Trophoblast cell (in vitro differentiated cells and primary cell): ENCODE measurements at regions not wholly inside any gene's neighbourhood (a gene's known extent, or its start where the extent isn't known, plus 50 kb on each side); places are given as distances from the start of the nearest gene placed in this dataset.

ENCODE experiments used
- DNase-seq, 2 donors: peaks; one replicate each; pipeline ENCODE4 v3.0.0-alpha.2; 2016
- H2AFZ ChIP-seq: 2 replicates; pipeline ENCODE4 v1.6.1; 2013; ENCODE audit warnings: low read length, moderate library complexity, mild to moderate bottlenecking; ENCODE audit not compliant: insufficient read depth, poor library complexity
- H2AK5ac ChIP-seq: 2 replicates; pipeline ENCODE4 v1.6.1; 2013; ENCODE audit warnings: mild to moderate bottlenecking, low read length
- H2BK120ac ChIP-seq: 2 replicates; pipeline ENCODE4 v1.6.1; 2013; ENCODE audit warnings: low read length, mild to moderate bottlenecking, moderate library complexity; ENCODE audit not compliant: insufficient read depth, poor library complexity
- H2BK12ac ChIP-seq: 2 replicates; pipeline ENCODE4 v1.6.1; 2013; ENCODE audit warnings: mild to moderate bottlenecking, low read length, moderate library complexity
- H2BK5ac ChIP-seq: 2 replicates; pipeline ENCODE4 v1.6.1; 2013; ENCODE audit warnings: low read length, low read depth, moderate library complexity, mild to moderate bottlenecking; ENCODE audit not compliant: poor library complexity
- H3K14ac ChIP-seq: 2 replicates; pipeline ENCODE4 v1.6.1; 2013; ENCODE audit warnings: mild to moderate bottlenecking, low read length
- H3K18ac ChIP-seq: 2 replicates; pipeline ENCODE4 v1.6.1; 2013; ENCODE audit warnings: mild to moderate bottlenecking, low read length
- H3K23ac ChIP-seq: 2 replicates; pipeline ENCODE4 v1.6.1; 2013; ENCODE audit warnings: low read length
- H3K27ac ChIP-seq: 2 replicates; pipeline ENCODE4 v1.5.1; 2013; ENCODE audit warnings: low read depth, mild to moderate bottlenecking, inconsistent platforms, low read length, moderate library complexity
- H3K27me3 ChIP-seq: 2 replicates; pipeline ENCODE4 v1.6.1; 2013; ENCODE audit warnings: inconsistent platforms, mild to moderate bottlenecking, low read length, moderate library complexity; ENCODE audit not compliant: insufficient read depth
- H3K36me3 ChIP-seq, 2 experiments: 1 replicate in 1 of 2; 2 replicates in 1 of 2; pipeline ENCODE4 v1.6.1; 2013; ENCODE audit warnings: low read length in 2 of 2, mild to moderate bottlenecking in 2 of 2, moderate library complexity in 1 of 2; ENCODE audit not compliant: insufficient read depth in 2 of 2, control insufficient read depth in 1 of 2
- H3K4ac ChIP-seq: 2 replicates; pipeline ENCODE4 v1.6.1; 2013; ENCODE audit warnings: low read depth, mild to moderate bottlenecking, low read length, moderate library complexity
- H3K4me1 ChIP-seq, 2 experiments: 1 replicate in 1 of 2; 2 replicates in 1 of 2; pipeline ENCODE4 v1.6.1; 2013; ENCODE audit warnings: low read length in 2 of 2, mild to moderate bottlenecking in 2 of 2, moderate library complexity in 1 of 2; ENCODE audit not compliant: insufficient read depth in 2 of 2, control insufficient read depth in 1 of 2
- H3K4me2 ChIP-seq: 2 replicates; pipeline ENCODE4 v1.6.1; 2013; ENCODE audit warnings: inconsistent platforms, mild to moderate bottlenecking, low read length, moderate library complexity
- H3K4me3 ChIP-seq: 2 replicates; pipeline ENCODE4 v1.5.1; 2013; ENCODE audit warnings: mild to moderate bottlenecking, low read depth, low read length, inconsistent platforms
- H3K79me1 ChIP-seq: one replicate; pipeline ENCODE4 v1.6.1; 2013; ENCODE audit warnings: low read length
- H3K79me2 ChIP-seq: 2 replicates; pipeline ENCODE4 v1.6.1; 2013; ENCODE audit warnings: low read length, mild to moderate bottlenecking; ENCODE audit not compliant: control insufficient read depth, insufficient read depth, poor library complexity
- H3K9ac ChIP-seq: 2 replicates; pipeline ENCODE4 v1.6.1; 2013; ENCODE audit warnings: mild to moderate bottlenecking, low read length
- H3K9me3 ChIP-seq: 2 replicates; pipeline ENCODE4 v1.6.1; 2013; ENCODE audit warnings: low read depth, mild to moderate bottlenecking, control low read depth, inconsistent platforms, low read length; ENCODE audit not compliant: insufficient read depth
- H4K12ac ChIP-seq: 2 replicates; pipeline ENCODE4 v1.6.1; 2013; ENCODE audit warnings: low read depth, mild to moderate bottlenecking, low read length, moderate library complexity
- H4K8ac ChIP-seq: 2 replicates; pipeline ENCODE4 v1.6.1; 2013; ENCODE audit warnings: low read depth, mild to moderate bottlenecking, low read length, moderate library complexity
- H4K91ac ChIP-seq: one replicate; pipeline ENCODE4 v1.6.1; 2013; ENCODE audit warnings: low read depth, mild to moderate bottlenecking, low read length, moderate library complexity
- WGBS: extraction: QIAGEN DNeasy Blood & Tissue Kit; methylation state at CpG from one replicate; pipeline ENCODE4 v1.1.7; 2013; ENCODE audit warnings: missing lambda C conversion rate; ENCODE audit not compliant: insufficient read length, insufficient coverage; ENCODE audit errors: extremely low coverage; 5-methylcytosine and 5-hydroxymethylcytosine counted together

- Histone ChIP-seq H3K36me3 (no peaks in the 10 kb centered on the region), H2AK5ac (no peak overlapping the region), H4K8ac (no peak overlapping the region), H3K79me2 (no peaks in the 10 kb centered on the region), H2AFZ (no peak overlapping the region), H4K91ac (no peak overlapping the region), H2BK12ac (no peak overlapping the region), H2BK120ac (no peak overlapping the region), H3K9ac (no peak overlapping the region), H3K14ac (no peak overlapping the region), H3K4me1 (no peaks in the 10 kb centered on the region), H2BK5ac (no peak overlapping the region), H4K12ac (no peak overlapping the region), H3K27ac (no peak overlapping the region), H3K9me3 (no peaks in the 10 kb centered on the region), H3K4ac (no peak overlapping the region), H3K23ac (no peak overlapping the region), H3K18ac (no peak overlapping the region), H3K79me1 (no peaks in the 10 kb centered on the region), H3K27me3 (no peaks in the 10 kb centered on the region), H3K4me3 (no peak overlapping the region), H3K4me2 (no peak overlapping the region)
- DNase-seq, result no peak
- no CpG with 5 or more reads among the region's 1 CpG for WGBS
Observed at GRCh38 chr5:152593388-152593787, 188.3 kb upstream of the NMUR2 start.

GRCh38 chr5:152595405-152595804 is 190.3 kb upstream of the NMUR2 start:
- Histone ChIP-seq H3K4me1 (no peaks in the 10 kb centered on the region), H2BK5ac (no peak overlapping the region), H3K23ac (no peak overlapping the region), H3K27ac (no peak overlapping the region), H2BK120ac (no peak overlapping the region), H2AFZ (no peak overlapping the region), H3K9ac (no peak overlapping the region), H4K12ac (no peak overlapping the region), H3K18ac (no peak overlapping the region), H2BK12ac (no peak overlapping the region), H3K79me2 (no peaks in the 10 kb centered on the region), H3K14ac (no peak overlapping the region), H2AK5ac (no peak overlapping the region), H3K4me3 (no peak overlapping the region), H3K36me3 (no peaks in the 10 kb centered on the region), H3K4me2 (no peak overlapping the region), H4K91ac (no peak overlapping the region), H3K4ac (no peak overlapping the region), H3K79me1 (no peaks in the 10 kb centered on the region), H4K8ac (no peak overlapping the region), H3K9me3 (no peaks in the 10 kb centered on the region), H3K27me3 (no peaks in the 10 kb centered on the region)
- WGBS, result no CpG with 5 or more reads among the region's 1 CpG
- DNase-seq, result no peak

- Histone ChIP-seq H3K36me3 (no peaks in the 10 kb centered on the region), H3K4me2 (no peak overlapping the region), H3K27ac (no peak overlapping the region), H4K91ac (no peak overlapping the region), H3K4ac (no peak overlapping the region), H2BK120ac (no peak overlapping the region), H2BK12ac (no peak overlapping the region), H2BK5ac (no peak overlapping the region), H3K79me1 (no peaks in the 10 kb centered on the region), H2AFZ (no peak overlapping the region), H3K27me3 (no peaks in the 10 kb centered on the region), H3K4me1 (no peaks in the 10 kb centered on the region), H3K18ac (no peak overlapping the region), H2AK5ac (no peak overlapping the region), H3K9me3 (no peaks in the 10 kb centered on the region), H3K79me2 (no peaks in the 10 kb centered on the region), H3K9ac (no peak overlapping the region), H3K14ac (no peak overlapping the region), H3K4me3 (no peak overlapping the region), H3K23ac (no peak overlapping the region), H4K8ac (no peak overlapping the region), H4K12ac (no peak overlapping the region)
- DNase-seq, result peak; percentile 69 to 91
- WGBS, result no CpG with 5 or more reads among the region's 1 CpG
Observed at GRCh38 chr5:152599096-152599495, 194.0 kb upstream of the NMUR2 start.

- H4K12ac ChIP-seq, result no peak overlapping the region
- no peak overlapping the region for H3K4me2 ChIP-seq
- no peaks in the 10 kb centered on the region for H3K9me3 ChIP-seq
- no CpG with 5 or more reads among the region's 2 CpGs for WGBS
- H3K4me3 ChIP-seq, result no peak overlapping the region
- no peaks in the 10 kb centered on the region for H3K79me1 ChIP-seq
- no peak overlapping the region for H2AFZ ChIP-seq
- no peak overlapping the region for H3K9ac ChIP-seq
- H2BK5ac ChIP-seq, result no peak overlapping the region
- no peak overlapping the region for H2BK12ac ChIP-seq
- H3K14ac ChIP-seq, result no peak overlapping the region
- no peak overlapping the region for H2BK120ac ChIP-seq
- H3K27me3 ChIP-seq, result no peaks in the 10 kb centered on the region
- H3K18ac ChIP-seq, result no peak overlapping the region
- no peak overlapping the region for H3K27ac ChIP-seq
- peak in 1 of 2 donors; percentile 71 for DNase-seq
- no peaks in the 10 kb centered on the region for H3K79me2 ChIP-seq
- no peak overlapping the region for H3K23ac ChIP-seq
- no peaks in the 10 kb centered on the region for H3K4me1 ChIP-seq
- H4K91ac ChIP-seq, result no peak overlapping the region
- no peak overlapping the region for H2AK5ac ChIP-seq
- no peak overlapping the region for H3K4ac ChIP-seq
- H3K36me3 ChIP-seq, result no peaks in the 10 kb centered on the region
- no peak overlapping the region for H4K8ac ChIP-seq
Observed at GRCh38 chr5:152601806-152602732, 197.0 kb upstream of the NMUR2 start.
